Fibroblast of the aortic adventitia (primary cell): ENCODE measurements at regions not wholly inside any gene's neighbourhood (a gene's known extent, or its start where the extent isn't known, plus 50 kb on each side); places are given as distances from the start of the nearest gene placed in this dataset.

Experiments
- DNase-seq: peaks from one replicate; pipeline ENCODE4 v3.0.0-alpha.2; 2010; ENCODE audit warnings: low read depth
- H3K4me3 ChIP-seq: 2 replicates; pipeline ENCODE4 v1.5.1; 2011; ENCODE audit warnings: low read depth, mild to moderate bottlenecking, control low read depth, low read length, moderate library complexity
- CTCF ChIP-seq: IDR thresholded peaks from 2 replicates; pipeline ENCODE4 v1.5.1; 2011; ENCODE audit warnings: mild to moderate bottlenecking, low read length, control low read depth, inconsistent platforms; ENCODE audit not compliant: insufficient read depth

GRCh38 chrX:43573441-43574015, 82.6 kb upstream of the MAOA start:
- TF ChIP-seq CTCF, result no peak
- DNase-seq, result no peak
- no peak overlapping the region for H3K4me3 ChIP-seq

- no peak for TF ChIP-seq CTCF
- no peak for DNase-seq
- H3K4me3 ChIP-seq, result no peak overlapping the region
Measured at GRCh38 chrX:43580621-43581020, 75.5 kb upstream of the MAOA start.

- DNase-seq, result no peak
Measured at GRCh38 chrX:43581167-43581566, 74.9 kb upstream of the MAOA start.

GRCh38 chrX:43581888-43582539, 74.1 kb upstream of the MAOA start:
- no peak for DNase-seq
- H3K4me3 ChIP-seq, result no peak overlapping the region
- TF ChIP-seq CTCF, result no peak

More at GRCh38 chrX:43581167-43581566, 74.9 kb upstream of the MAOA start:
- no peak for TF ChIP-seq CTCF
- no peak overlapping the region for H3K4me3 ChIP-seq

GRCh38 chrX:43582540-43582913, 73.6 kb upstream of the MAOA start:
- no peak overlapping the region for H3K4me3 ChIP-seq
- no peak for DNase-seq
- TF ChIP-seq CTCF, result no peak

GRCh38 chrX:43585922-43586321, 70.2 kb upstream of the MAOA start:
- no peak for TF ChIP-seq CTCF
- DNase-seq, result no peak
- no peak overlapping the region for H3K4me3 ChIP-seq

- no peak for DNase-seq
- TF ChIP-seq CTCF, result no peak
- no peak overlapping the region for H3K4me3 ChIP-seq
Measured at GRCh38 chrX:43586830-43587229, 69.3 kb upstream of the MAOA start.
